A673 (cell line): ENCODE measurements at regions not wholly inside any gene's neighbourhood (a gene's known extent, or its start where the extent isn't known, plus 50 kb on each side); places are given as distances from the start of the nearest gene placed in this dataset.
"Not testable (repeated sequence)": the region's sequence is repeated elsewhere in the genome, so short reads cannot be mapped to it uniquely, and the experiment has no call there.

Source experiments
- BruUV-seq: library from RNA; stranded (reverse); fragments of 400-500 nt; replicated peaks from 2 replicates; lab custom pipeline; 2021; lab: Mats Ljungman, UMichigan
- CTCF ChIA-PET: fragments of 300-600 bp; sonication (Branson Sonifier 250); formaldehyde crosslinking; loops from one replicate; lab custom pipeline; 2022; ENCODE audit warnings: antibody characterized with exemption; lab: Charles Lee
- POLR2A ChIA-PET: fragments of 300-600 bp; sonication (Branson Sonifier 250); formaldehyde crosslinking; loops from one replicate; lab custom pipeline; 2022; ENCODE audit warnings: antibody characterized with exemption; ENCODE audit not compliant: low non-redundant PET; lab: Charles Lee
- DNase-seq: peaks from one replicate; pipeline ENCODE4 v3.0.0-alpha.2; 2015; ENCODE audit warnings: low spot score
- H3K27ac ChIP-seq: fragments of 200-600 bp; sonication (generic); 2 replicates; pipeline ENCODE4 v1.5.1; 2016; ENCODE audit warnings: mixed run types, low read depth, mild to moderate bottlenecking, mixed read lengths, antibody characterized with exemption, low read length; ENCODE audit not compliant: poor library complexity, severe bottlenecking
- H3K27me3 ChIP-seq: fragments of 200-600 bp; sonication (generic); replicated peaks from 2 replicates; pipeline ENCODE4 v1.6.1; 2017; ENCODE audit warnings: mixed run types, low read depth, mild to moderate bottlenecking, mixed read lengths, antibody characterized with exemption, low read length; ENCODE audit not compliant: insufficient read depth, poor library complexity
- H3K36me3 ChIP-seq: fragments of 200-600 bp; sonication (generic); 2 replicates; pipeline ENCODE4 v1.6.1; 2016; ENCODE audit warnings: mixed run types, mild to moderate bottlenecking, mixed read lengths, antibody characterized with exemption, low read length; ENCODE audit not compliant: insufficient read depth, poor library complexity, severe bottlenecking
- H3K4me1 ChIP-seq: fragments of 200-600 bp; sonication (generic); 2 replicates; pipeline ENCODE4 v1.6.1; 2017; ENCODE audit warnings: mixed run types, mild to moderate bottlenecking, mixed read lengths, antibody characterized with exemption, low read length; ENCODE audit not compliant: insufficient read depth, poor library complexity, severe bottlenecking
- H3K4me3 ChIP-seq: fragments of 200-600 bp; sonication (generic); 2 replicates; pipeline ENCODE4 v1.5.1; 2016; ENCODE audit warnings: low read depth, mixed run types, mild to moderate bottlenecking, mixed read lengths, low read length; ENCODE audit not compliant: poor library complexity, severe bottlenecking
- H3K9me3 ChIP-seq: fragments of 200-600 bp; sonication (generic); 2 replicates; pipeline ENCODE4 v1.6.1; 2016; ENCODE audit warnings: mixed run types, low read depth, mild to moderate bottlenecking, mixed read lengths, antibody characterized with exemption, low read length; ENCODE audit not compliant: poor library complexity, severe bottlenecking
- intact Hi-C: fragments of 100-400 bp; cut with micrococcal nuclease; formaldehyde crosslinking; loops from one replicate; pipeline ENCODE4 v1.10.0; 2022; ENCODE audit not compliant: unreplicated experiment

- BruUV-seq, CTCF ChIA-PET, POLR2A ChIA-PET: not testable (repeated sequence)
Measured at GRCh38 chr16:21370791-21371190, 92.7 kb upstream of the CRYM start.

GRCh38 chr16:21368973-21369942 is 91.2 kb upstream of the CRYM start:
- H3K36me3 ChIP-seq, H3K4me3 ChIP-seq, BruUV-seq, DNase-seq, intact Hi-C loops, CTCF ChIA-PET, H3K4me1 ChIP-seq, H3K27ac ChIP-seq, POLR2A ChIA-PET, H3K27me3 ChIP-seq, H3K9me3 ChIP-seq: not testable (repeated sequence)

More at GRCh38 chr16:21370791-21371190, 92.7 kb upstream of the CRYM start:
- H3K4me3 ChIP-seq, intact Hi-C loops, H3K36me3 ChIP-seq, H3K27me3 ChIP-seq, DNase-seq, H3K4me1 ChIP-seq, H3K27ac ChIP-seq, H3K9me3 ChIP-seq: not testable (repeated sequence)

GRCh38 chr16:21367733-21368421 is 89.8 kb upstream of the CRYM start:
- H3K27me3 ChIP-seq, DNase-seq, H3K36me3 ChIP-seq, POLR2A ChIA-PET, H3K27ac ChIP-seq, H3K9me3 ChIP-seq, H3K4me3 ChIP-seq, intact Hi-C loops, BruUV-seq, H3K4me1 ChIP-seq: not testable (repeated sequence)
- CTCF ChIA-PET = interaction anchor here (0.6 kb wide), 1 partner anchor 273 kb away, joined by 4 read pairs; no protein-coding TSS in a partner anchor

- H3K36me3 ChIP-seq, BruUV-seq, intact Hi-C loops, POLR2A ChIA-PET, H3K4me3 ChIP-seq, H3K27ac ChIP-seq, CTCF ChIA-PET, H3K9me3 ChIP-seq, H3K4me1 ChIP-seq, DNase-seq, H3K27me3 ChIP-seq: not testable (repeated sequence)
Measured at GRCh38 chr16:21366998-21367397, 88.9 kb upstream of the CRYM start.

GRCh38 chr16:21365541-21365940 is 87.5 kb upstream of the CRYM start:
- intact Hi-C loops, H3K9me3 ChIP-seq, H3K27ac ChIP-seq, H3K4me3 ChIP-seq, H3K36me3 ChIP-seq, CTCF ChIA-PET, H3K27me3 ChIP-seq, H3K4me1 ChIP-seq, BruUV-seq, DNase-seq, POLR2A ChIA-PET: not testable (repeated sequence)

GRCh38 chr16:21363550-21364223 is 85.6 kb upstream of the CRYM start:
- BruUV-seq, H3K4me3 ChIP-seq, intact Hi-C loops, CTCF ChIA-PET, H3K4me1 ChIP-seq, H3K27me3 ChIP-seq, H3K27ac ChIP-seq, DNase-seq, POLR2A ChIA-PET, H3K9me3 ChIP-seq, H3K36me3 ChIP-seq: not testable (repeated sequence)

- POLR2A ChIA-PET, BruUV-seq, H3K27me3 ChIP-seq, H3K36me3 ChIP-seq, intact Hi-C loops, H3K9me3 ChIP-seq, CTCF ChIA-PET, H3K27ac ChIP-seq, H3K4me1 ChIP-seq, H3K4me3 ChIP-seq, DNase-seq: not testable (repeated sequence)
Measured at GRCh38 chr16:21361612-21362227, 83.6 kb upstream of the CRYM start.
